ENCODE measurements at regions not wholly inside any gene's neighbourhood (a gene's known extent, or its start where the extent isn't known, plus 50 kb on each side); places are given as distances from the start of the nearest gene placed in this dataset.

DNA sequence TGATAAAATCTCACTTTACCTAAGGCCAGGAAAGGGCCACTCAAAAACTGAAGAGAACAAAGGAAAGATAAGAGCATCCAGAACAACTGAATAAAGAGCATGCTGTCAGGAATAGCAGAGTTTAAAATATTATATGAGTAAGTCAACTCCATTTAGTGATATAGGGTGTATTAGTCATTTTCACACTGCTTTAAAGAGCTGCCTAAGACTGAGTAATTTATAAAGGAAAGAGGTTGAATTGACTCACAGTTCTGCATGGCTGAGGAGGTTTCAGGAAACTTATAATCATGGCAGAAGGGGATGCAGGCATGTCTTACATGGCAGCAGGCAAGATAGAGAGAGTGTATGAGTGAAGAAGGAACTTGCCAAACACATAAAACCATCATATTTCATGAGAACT lies 778.0 kb upstream of the NECTIN3 start:
- POLR2A ChIA-PET (ENCODE audit: unreplicated experiment), result no interaction called here
- no peaks in the 10 kb centered on the region for H3K4me1 ChIP-seq (ENCODE audit: insufficient read depth, low read length)
- no peaks in the 10 kb centered on the region for H4K20me1 ChIP-seq (ENCODE audit: low read length)
- BruUV-seq (replicated peaks), result no TSS peak
- no peaks in the 10 kb centered on the region for H3K27me3 ChIP-seq (ENCODE audit: low read length)
- no peaks in the 10 kb centered on the region for H3F3A ChIP-seq (ENCODE audit: low read length, unreplicated experiment)
- intact Hi-C loops (cut with micrococcal nuclease), result no loop called here
- H3K9ac ChIP-seq (ENCODE audit: low read length), result no peak overlapping the region
- no peaks in the 10 kb centered on the region for H3K36me3 ChIP-seq (ENCODE audit: low read depth, low read length)
- H3K9me3 ChIP-seq (ENCODE audit: low read length), result no peaks in the 10 kb centered on the region
- DNase-seq (no peak), ATAC-seq (peak; percentile 27; the same call in 1 of the 2 replicates)
- CTCF ChIA-PET, result interaction anchor here (0.7 kb wide), 1 partner anchor 441 kb away, joined by 3 read pairs; no protein-coding TSS in a partner anchor
- H3K4me3 ChIP-seq (ENCODE audit: low read length), result no peak overlapping the region
- no peaks in the 10 kb centered on the region for H3K79me2 ChIP-seq (ENCODE audit: low read length)
- no peak overlapping the region for H3K27ac ChIP-seq (ENCODE audit: low read length)
- no peaks in the 10 kb centered on the region for H3K9me2 ChIP-seq (replicated peaks; ENCODE audit: low read length)
- TF ChIP-seq EZH2phosphoT487 (IDR thresholded peaks at IDR 0.05; ENCODE audit: borderline replicate concordance, low read length) (no peak), EZH2 (IDR thresholded peaks at IDR 0.05; ENCODE audit: low read length, unreplicated experiment) (no peak)
- TF ChIP-seq, protein P1, sequence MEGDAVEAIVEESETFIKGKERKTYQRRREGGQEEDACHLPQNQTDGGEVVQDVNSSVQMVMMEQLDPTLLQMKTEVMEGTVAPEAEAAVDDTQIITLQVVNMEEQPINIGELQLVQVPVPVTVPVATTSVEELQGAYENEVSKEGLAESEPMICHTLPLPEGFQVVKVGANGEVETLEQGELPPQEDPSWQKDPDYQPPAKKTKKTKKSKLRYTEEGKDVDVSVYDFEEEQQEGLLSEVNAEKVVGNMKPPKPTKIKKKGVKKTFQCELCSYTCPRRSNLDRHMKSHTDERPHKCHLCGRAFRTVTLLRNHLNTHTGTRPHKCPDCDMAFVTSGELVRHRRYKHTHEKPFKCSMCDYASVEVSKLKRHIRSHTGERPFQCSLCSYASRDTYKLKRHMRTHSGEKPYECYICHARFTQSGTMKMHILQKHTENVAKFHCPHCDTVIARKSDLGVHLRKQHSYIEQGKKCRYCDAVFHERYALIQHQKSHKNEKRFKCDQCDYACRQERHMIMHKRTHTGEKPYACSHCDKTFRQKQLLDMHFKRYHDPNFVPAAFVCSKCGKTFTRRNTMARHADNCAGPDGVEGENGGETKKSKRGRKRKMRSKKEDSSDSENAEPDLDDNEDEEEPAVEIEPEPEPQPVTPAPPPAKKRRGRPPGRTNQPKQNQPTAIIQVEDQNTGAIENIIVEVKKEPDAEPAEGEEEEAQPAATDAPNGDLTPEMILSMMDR (conservative IDR thresholded peaks at IDR 0.05; ENCODE audit: low read depth, low read length), result no peak
- H2AFZ ChIP-seq (ENCODE audit: low read length), result no peak overlapping the region
- no peak overlapping the region for H3K4me2 ChIP-seq (ENCODE audit: low read length)

DNA sequence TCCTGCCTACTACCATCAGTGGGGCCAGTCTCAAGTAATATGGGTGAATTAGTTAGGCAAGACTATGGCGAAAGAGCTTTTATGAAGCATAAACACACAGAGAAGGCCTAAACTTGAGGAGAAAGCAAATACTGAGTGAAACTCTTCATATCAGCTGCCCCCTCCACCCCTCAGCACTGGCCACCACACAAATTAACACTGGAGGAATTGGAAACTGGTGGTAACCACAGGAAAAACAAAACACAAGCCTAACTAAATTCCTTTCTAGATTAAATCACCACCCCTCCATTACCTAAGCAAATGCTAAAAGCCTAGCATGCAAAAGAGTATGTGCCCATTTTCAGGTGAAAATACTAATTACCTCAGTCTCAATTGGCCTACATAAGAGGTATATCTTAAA lies 774.7 kb upstream of the NECTIN3 start:
- H4K20me1 ChIP-seq (ENCODE audit: low read length), result no peaks in the 10 kb centered on the region
- H3K79me2 ChIP-seq (ENCODE audit: low read length), result no peaks in the 10 kb centered on the region
- POLR2A ChIA-PET (ENCODE audit: unreplicated experiment), result no interaction called here
- no TSS peak for BruUV-seq (replicated peaks)
- no peak overlapping the region for H3K4me3 ChIP-seq (ENCODE audit: low read length)
- no peak overlapping the region for H3K4me2 ChIP-seq (ENCODE audit: low read length)
- H3K9me2 ChIP-seq (replicated peaks; ENCODE audit: low read length), result no peaks in the 10 kb centered on the region
- H3K9ac ChIP-seq (ENCODE audit: low read length), result no peak overlapping the region
- intact Hi-C loops (cut with micrococcal nuclease), result no loop called here
- DNase-seq, result no peak
- H3K4me1 ChIP-seq (ENCODE audit: insufficient read depth, low read length), result no peaks in the 10 kb centered on the region
- H3K36me3 ChIP-seq (ENCODE audit: low read depth, low read length), result no peaks in the 10 kb centered on the region
- TF ChIP-seq EZH2 (IDR thresholded peaks at IDR 0.05; ENCODE audit: low read length, unreplicated experiment), result no peak
- TF ChIP-seq EZH2phosphoT487 (IDR thresholded peaks at IDR 0.05; ENCODE audit: borderline replicate concordance, low read length), result no peak
- TF ChIP-seq, protein P1 (conservative IDR thresholded peaks at IDR 0.05; ENCODE audit: low read depth, low read length), result no peak
- CTCF ChIA-PET, result no interaction called here
- no peak overlapping the region for H2AFZ ChIP-seq (ENCODE audit: low read length)
- no peak for ATAC-seq
- H3K27ac ChIP-seq (ENCODE audit: low read length), result no peak overlapping the region
- H3K27me3 ChIP-seq (ENCODE audit: low read length), result no peaks in the 10 kb centered on the region
- H3F3A ChIP-seq (ENCODE audit: low read length, unreplicated experiment), result no peaks in the 10 kb centered on the region
- no peaks in the 10 kb centered on the region for H3K9me3 ChIP-seq (ENCODE audit: low read length)

DNA sequence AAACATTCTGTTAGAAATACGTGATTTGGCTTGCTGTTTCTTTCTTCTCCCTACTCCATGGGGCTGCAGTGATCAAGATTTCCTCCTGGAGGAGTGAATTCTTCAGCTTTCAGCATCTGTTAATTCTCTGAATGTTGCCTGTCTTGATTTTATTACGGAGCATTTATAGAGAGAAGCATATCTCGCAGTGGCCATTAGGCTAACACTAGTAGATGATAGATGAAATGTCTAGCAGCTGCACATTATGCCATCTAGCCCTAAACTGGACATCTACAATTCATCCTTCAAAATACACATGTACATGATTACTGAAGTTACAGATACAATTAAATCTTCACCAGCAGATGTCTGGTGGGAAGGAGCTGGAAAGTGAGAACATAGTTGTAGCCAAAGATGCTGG lies 769.8 kb upstream of the NECTIN3 start:
- CTCF ChIA-PET, result no interaction called here
- POLR2A ChIA-PET (ENCODE audit: unreplicated experiment), result no interaction called here
- Histone ChIP-seq H4K20me1 (ENCODE audit: low read length) (no peaks in the 10 kb centered on the region), H3F3A (ENCODE audit: low read length, unreplicated experiment) (no peaks in the 10 kb centered on the region), H3K4me1 (ENCODE audit: insufficient read depth, low read length) (no peaks in the 10 kb centered on the region), H2AFZ (ENCODE audit: low read length) (no peak overlapping the region), H3K27me3 (ENCODE audit: low read length) (no peaks in the 10 kb centered on the region), H3K27ac (ENCODE audit: low read length) (no peak overlapping the region), H3K4me2 (ENCODE audit: low read length) (no peak overlapping the region), H3K79me2 (ENCODE audit: low read length) (no peaks in the 10 kb centered on the region), H3K9me2 (replicated peaks; ENCODE audit: low read length) (no peaks in the 10 kb centered on the region), H3K36me3 (ENCODE audit: low read depth, low read length) (no peaks in the 10 kb centered on the region), H3K9me3 (ENCODE audit: low read length) (no peaks in the 10 kb centered on the region), H3K4me3 (ENCODE audit: low read length) (no peak overlapping the region), H3K9ac (ENCODE audit: low read length) (no peak overlapping the region)
- DNase-seq (no peak), ATAC-seq (no peak)
- no peak for TF ChIP-seq EZH2phosphoT487 (IDR thresholded peaks at IDR 0.05; ENCODE audit: borderline replicate concordance, low read length)
- TF ChIP-seq EZH2 (IDR thresholded peaks at IDR 0.05; ENCODE audit: low read length, unreplicated experiment), result no peak
- TF ChIP-seq, protein P1 (conservative IDR thresholded peaks at IDR 0.05; ENCODE audit: low read depth, low read length), result no peak
- intact Hi-C loops (cut with micrococcal nuclease), result no loop called here
- BruUV-seq (replicated peaks), result no TSS peak

All from PC-3 (cell line).